K562 (cell line): ENCODE measurements at regions not wholly inside any gene's neighbourhood (a gene's known extent, or its start where the extent isn't known, plus 50 kb on each side); places are given as distances from the start of the nearest gene placed in this dataset.

Source experiments
- ATAC-seq: fragments of 200-7000 bp; cut with Tn5 transposase; 3 replicates; pipeline ENCODE4 v1.9.1; 2020; ENCODE audit warnings: moderate library complexity
- BruUV-seq: library from RNA; stranded (reverse); fragments of 400-500 nt; replicated peaks from 2 replicates; lab custom pipeline; 2021; lab: Mats Ljungman, UMichigan
- CTCF ChIA-PET: fragments of 300-600 bp; formaldehyde crosslinking; extraction: SDS; loops from one replicate; lab custom pipeline; 2021; ENCODE audit warnings: low intra/inter-chr PET ratio; lab: Yijun Ruan, JAX
- POLR2A ChIA-PET: fragments of 300-600, 350-650 bp; sonication (Branson Sonifier 250); formaldehyde crosslinking; extraction: SDS; loops from one replicate; lab custom pipeline; 2021; ENCODE audit warnings: antibody characterized with exemption, inconsistent platforms; lab: Yijun Ruan, JAX
- DNase-seq, 4 experiments: peaks; one replicate each; pipeline versions ENCODE4 v3.0.0 to v3.0.0-alpha.2; 2011 to 2018; ENCODE audit warnings: low spot score in 3 of 4, mixed read lengths in 3 of 4; ENCODE audit errors: extremely low read depth in 1 of 4
- FAIRE-seq: peaks from 2 replicates; lab custom pipeline; 2011; peaks lifted over from hg19 to GRCh38; lab: Jason Lieb, UNC
- H2AFZ ChIP-seq: 2 replicates; pipeline ENCODE4 v1.6.0; 2011; ENCODE audit warnings: low read depth, low read length, control low read depth, inconsistent platforms
- H3K27ac ChIP-seq: fragments of 200-600 bp; 3 replicates; pipeline ENCODE4 v1.8.0; 2011; ENCODE audit warnings: low read depth, mild to moderate bottlenecking, control low read depth, inconsistent platforms, low read length, moderate library complexity, mixed read lengths; ENCODE audit errors: extremely low read depth
- H3K27me3 ChIP-seq, 2 experiments: fragments of 300-600 bp in 1 of 2; 2 replicates in 1 of 2; 3 replicates in 1 of 2; pipeline versions ENCODE4 v1.6.0 to v1.8.0; 2011; ENCODE audit warnings: inconsistent platforms in 2 of 2, low read length in 2 of 2, mild to moderate bottlenecking in 1 of 2, mixed read lengths in 1 of 2, moderate library complexity in 1 of 2; ENCODE audit not compliant: control insufficient read depth in 2 of 2, insufficient read depth in 2 of 2
- H3K36me3 ChIP-seq: fragments of 300-600 bp; 3 replicates; pipeline ENCODE4 v1.8.0; 2011; ENCODE audit warnings: mild to moderate bottlenecking, low read length, inconsistent platforms; ENCODE audit not compliant: control insufficient read depth, insufficient read depth
- H3K4me1 ChIP-seq, 2 experiments: fragments of 200-600 bp in 1 of 2; replicated peaks in 1 of 2; 2 replicates in 1 of 2; 3 replicates in 1 of 2; pipeline versions ENCODE4 v1.5.1 to v1.8.0; 2011; ENCODE audit warnings: inconsistent platforms in 2 of 2, low read length in 2 of 2, mild to moderate bottlenecking in 1 of 2, mixed read lengths in 1 of 2, moderate library complexity in 1 of 2; ENCODE audit not compliant: control insufficient read depth in 2 of 2, insufficient read depth in 2 of 2
- H3K4me2 ChIP-seq: 2 replicates; pipeline ENCODE4 v1.6.1; 2011; ENCODE audit warnings: low read length, control low read depth, inconsistent platforms, mixed read lengths; ENCODE audit not compliant: insufficient read depth
- H3K4me3 ChIP-seq: fragments of 200-600 bp; sonication (generic), shearing (Covaris generic); 2 replicates; pipeline ENCODE4 v1.5.1; 2016; ENCODE audit warnings: control low read depth, inconsistent platforms
- H3K79me2 ChIP-seq: fragments of 200-600 bp; 3 replicates; pipeline ENCODE4 v1.8.0; 2011; ENCODE audit warnings: low read length, inconsistent platforms; ENCODE audit not compliant: control insufficient read depth, insufficient read depth
- H3K9ac ChIP-seq, 2 experiments: 2 replicates each; pipeline versions ENCODE4 v1.6.0 to v1.6.1; 2011; ENCODE audit warnings: low read depth in 2 of 2, low read length in 2 of 2, control low read depth in 1 of 2, inconsistent platforms in 1 of 2, mild to moderate bottlenecking in 1 of 2, mixed read lengths in 1 of 2; ENCODE audit not compliant: insufficient read depth in 1 of 2
- H3K9me1 ChIP-seq: one replicate; pipeline ENCODE4 v1.6.0; 2011; ENCODE audit warnings: inconsistent platforms, mild to moderate bottlenecking, low read length, moderate library complexity; ENCODE audit not compliant: control insufficient read depth, insufficient read depth
- H3K9me3 ChIP-seq: replicated peaks from 2 replicates; pipeline ENCODE4 v1.5.1; 2011; ENCODE audit warnings: low read depth, low read length, inconsistent platforms; ENCODE audit not compliant: control insufficient read depth, insufficient read depth
- H4K20me1 ChIP-seq: replicated peaks from 2 replicates; pipeline ENCODE4 v1.6.1; 2011; ENCODE audit warnings: low read length, inconsistent platforms, mixed read lengths; ENCODE audit not compliant: control insufficient read depth, insufficient read depth
- ELF1 ChIP-seq: fragments of 200-800 bp; sonication (Bioruptor generic); IDR thresholded peaks from 2 replicates; pipeline ENCODE4 v1.6.1; 2016; ENCODE audit warnings: missing genetic modification characterization, missing compliant biosample characterization
- KDM4B ChIP-seq, 2 experiments: fragments of 450-650 bp in 1 of 2; sonication (generic) in 1 of 2; IDR thresholded peaks; 2 replicates each; pipeline ENCODE4 v1.6.1; 2016 to 2017; ENCODE audit warnings: borderline replicate concordance in 2 of 2, antibody characterized with exemption in 1 of 2, low read depth in 1 of 2, mild to moderate bottlenecking in 1 of 2
- MAFK ChIP-seq: IDR thresholded peaks from 2 replicates; pipeline ENCODE4 v1.6.1; 2011; ENCODE audit warnings: low read length, improper control_type of control experiment
- MGA ChIP-seq: fragments of 450-650 bp; IDR thresholded peaks from 2 replicates; pipeline ENCODE4 v1.6.1; 2016; ENCODE audit warnings: mild to moderate bottlenecking, moderate library complexity
- MYNN ChIP-seq, 2 experiments: sonication (generic); formaldehyde crosslinking in 1 of 2; IDR thresholded peaks; 2 replicates each; pipeline versions ENCODE4 v1.5.0 to v1.6.1; 2016 to 2020; ENCODE audit warnings: antibody characterized with exemption in 1 of 2, missing genetic modification reagents in 1 of 2
- POLR2B ChIP-seq: fragments of 450-650 bp; IDR thresholded peaks from 2 replicates; pipeline ENCODE4 v1.6.1; 2018; ENCODE audit warnings: low read depth; ENCODE audit not compliant: partially characterized antibody
- SPI1 ChIP-seq: IDR thresholded peaks from 2 replicates; pipeline ENCODE4 v1.6.1; 2011; ENCODE audit warnings: low read depth, low read length, control low read depth, borderline replicate concordance
- ZNF12 ChIP-seq: sonication (generic); formaldehyde crosslinking; IDR thresholded peaks from 2 replicates; pipeline ENCODE4 v1.4.0; 2020; ENCODE audit warnings: mild to moderate bottlenecking, missing genetic modification reagents
- ZNF436 ChIP-seq: fragments of 250-450, 450-650 bp; sonication (Bioruptor Pico); formaldehyde crosslinking; IDR thresholded peaks from 2 replicates; pipeline ENCODE4 v1.7.0; 2020; ENCODE audit warnings: mild to moderate bottlenecking
- ZNF764 ChIP-seq: fragments of 250-450 bp; sonication (Bioruptor Pico); IDR thresholded peaks from 2 replicates; pipeline ENCODE4 v1.4.0; 2020; ENCODE audit warnings: low read depth, mild to moderate bottlenecking, moderate library complexity
- WGBS: fragments of 100-300 bp; shearing (Covaris generic); methylation state at CpG from one replicate; pipeline ENCODE4 v1.1.6; 2016; ENCODE audit warnings: low coverage, mixed read lengths; ENCODE audit not compliant: insufficient coverage; ENCODE audit errors: missing lambda C conversion rate; 5-methylcytosine and 5-hydroxymethylcytosine counted together
- in situ Hi-C: fragments of 300-500 bp; cut with MboI; formaldehyde crosslinking; loops from 4 replicates; pipeline ENCODE4 v1.15.0; 2018; ENCODE audit warnings: inconsistent platforms, mixed read lengths
- intact Hi-C: fragments of 100-400 bp; cut with micrococcal nuclease; formaldehyde crosslinking; loops from 2 replicates; pipeline ENCODE4 v1.14.2; 2022

GRCh38 chr4:135840781-135841180, 1639.2 kb upstream of the PABPC4L start:
- BruUV-seq: no TSS peak
- in situ Hi-C loops: no loop called here
- WGBS: 0% methylated on average over 2 of the region's 2 CpGs
- Histone ChIP-seq H3K4me1 (no peaks in the 10 kb centered on the region), H3K9me1 (no peaks in the 10 kb centered on the region), H4K20me1 (no peaks in the 10 kb centered on the region), H3K79me2 (no peaks in the 10 kb centered on the region), H3K4me2 (no peak overlapping the region), H3K4me3 (no peak overlapping the region), H3K9ac (no peak overlapping the region), H3K9me3 (no peaks in the 10 kb centered on the region), H2AFZ (no peak overlapping the region), H3K36me3 (no peaks in the 10 kb centered on the region), H3K27me3 (no peaks in the 10 kb centered on the region), H3K27ac (no peak overlapping the region)
- no peak for FAIRE-seq
- ATAC-seq: no peak
- no peak for TF ChIP-seq ELF1 (tag)
- TF ChIP-seq MGA: no peak
- TF ChIP-seq KDM4B (IDR thresholded peaks at IDR 0.05; ENCODE audit: borderline replicate concordance in 2 of 2, low read depth in 1 of 2): no peak
- TF ChIP-seq MAFK: no peak
- TF ChIP-seq ZNF764 (CRISPR knock-in tag): no peak
- TF ChIP-seq ZNF12 (CRISPR knock-in tag): no peak
- TF ChIP-seq SPI1: no peak
- TF ChIP-seq ZNF436 (CRISPR knock-in tag): no peak
- no peak for TF ChIP-seq MYNN (IDR thresholded peaks at IDR 0.05)
- TF ChIP-seq MYNN (CRISPR knock-in tag; IDR thresholded peaks at IDR 0.05): no peak
- TF ChIP-seq POLR2B: no peak
- ChIA-PET CTCF (no interaction called here), POLR2A (no interaction called here)
- no peak for DNase-seq
- intact Hi-C loops: no loop called here
